NT2/D1 (cell line): ENCODE measurements at regions not wholly inside any gene's neighbourhood (a gene's known extent, or its start where the extent isn't known, plus 50 kb on each side); places are given as distances from the start of the nearest gene placed in this dataset.

Source experiments
- DNase-seq: peaks from one replicate; pipeline ENCODE4 v3.0.0-alpha.2; 2011; ENCODE audit warnings: low read depth, low spot score
- H3K27me3 ChIP-seq: 2 replicates; pipeline ENCODE4 v1.6.0; 2011; ENCODE audit warnings: mild to moderate bottlenecking; ENCODE audit not compliant: insufficient read length, insufficient read depth
- H3K36me3 ChIP-seq: 2 replicates; pipeline ENCODE4 v1.6.1; 2011; ENCODE audit warnings: mild to moderate bottlenecking, low read length, mixed read lengths; ENCODE audit not compliant: insufficient read depth, insufficient read length
- H3K4me1 ChIP-seq: 2 replicates; pipeline ENCODE4 v1.5.1; 2011; ENCODE audit not compliant: insufficient read depth, insufficient read length
- H3K4me3 ChIP-seq: 2 replicates; pipeline ENCODE4 v1.5.1; 2011; ENCODE audit warnings: low read depth; ENCODE audit not compliant: insufficient read length
- H3K9ac ChIP-seq: 2 replicates; pipeline ENCODE4 v1.6.0; 2011; ENCODE audit warnings: low read depth; ENCODE audit not compliant: insufficient read length
- H3K9me3 ChIP-seq: 2 replicates; pipeline ENCODE4 v1.5.1; 2011; ENCODE audit warnings: mild to moderate bottlenecking, low read length; ENCODE audit not compliant: insufficient read depth
- SUZ12 ChIP-seq: IDR thresholded peaks from 2 replicates; pipeline ENCODE4 v1.6.1; 2011; ENCODE audit not compliant: insufficient read length, insufficient read depth; ENCODE audit errors: extremely low read depth
- YY1 ChIP-seq: IDR thresholded peaks from 2 replicates; pipeline ENCODE4 v1.6.1; 2011; ENCODE audit not compliant: insufficient read length, insufficient read depth
- ZNF274 ChIP-seq: IDR thresholded peaks from 2 replicates; pipeline ENCODE4 v1.6.1; 2011; ENCODE audit warnings: mild to moderate bottlenecking, low read depth, low read length

DNA sequence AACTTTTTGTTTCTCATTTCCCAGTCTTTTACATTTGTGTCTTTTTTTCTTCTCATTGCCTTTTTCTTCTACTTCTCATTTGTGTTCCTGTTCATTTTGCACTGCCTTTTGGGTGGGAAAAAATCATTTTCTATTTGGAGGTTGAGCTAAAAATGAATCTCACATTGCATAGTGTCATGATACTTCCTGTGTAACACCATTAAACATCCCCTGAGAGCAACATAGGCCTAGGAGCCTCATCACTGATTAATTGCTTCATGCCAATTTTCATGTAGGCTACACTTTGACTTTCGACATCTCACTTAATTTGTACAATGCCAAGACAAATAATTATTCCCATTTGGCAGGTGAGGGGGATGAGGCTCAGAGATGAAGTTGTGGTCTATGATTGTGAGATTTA is 279.2 kb downstream of the EDEM1 start:
- DNase-seq: no peak
- H3K9me3 ChIP-seq: no peaks in the 10 kb centered on the region
- no peak overlapping the region for H3K4me3 ChIP-seq
- no peaks in the 10 kb centered on the region for H3K4me1 ChIP-seq
- TF ChIP-seq ZNF274 (no peak), SUZ12 (no peak), YY1 (no peak)
- no peak overlapping the region for H3K9ac ChIP-seq
- no peaks in the 10 kb centered on the region for H3K36me3 ChIP-seq
- H3K27me3 ChIP-seq: no peaks in the 10 kb centered on the region

DNA sequence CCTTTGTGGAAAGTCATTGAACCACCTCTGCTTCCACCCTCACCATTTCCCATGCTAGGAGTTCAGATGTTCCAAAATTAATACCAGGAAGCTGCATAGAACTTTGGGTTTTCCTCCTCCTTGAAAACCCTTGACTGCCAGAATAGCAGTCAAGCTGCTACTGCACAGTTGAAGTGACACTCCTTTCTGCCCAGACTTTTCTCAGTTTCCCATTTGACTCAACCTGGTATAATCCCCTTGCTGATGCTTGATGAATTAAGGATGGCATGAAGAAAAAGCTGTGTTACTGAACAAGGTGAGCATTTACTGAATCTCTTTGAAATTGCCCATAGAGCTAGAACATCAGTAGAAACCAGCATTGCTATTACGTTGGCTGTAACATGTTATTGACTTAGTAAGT is 286.0 kb downstream of the EDEM1 start:
- H3K9ac ChIP-seq: no peak overlapping the region
- no peak overlapping the region for H3K4me3 ChIP-seq
- H3K9me3 ChIP-seq: no peaks in the 10 kb centered on the region
- TF ChIP-seq ZNF274: no peak
- no peak for TF ChIP-seq SUZ12
- no peaks in the 10 kb centered on the region for H3K36me3 ChIP-seq
- DNase-seq: no peak
- H3K4me1 ChIP-seq: no peaks in the 10 kb centered on the region
- no peaks in the 10 kb centered on the region for H3K27me3 ChIP-seq

DNA sequence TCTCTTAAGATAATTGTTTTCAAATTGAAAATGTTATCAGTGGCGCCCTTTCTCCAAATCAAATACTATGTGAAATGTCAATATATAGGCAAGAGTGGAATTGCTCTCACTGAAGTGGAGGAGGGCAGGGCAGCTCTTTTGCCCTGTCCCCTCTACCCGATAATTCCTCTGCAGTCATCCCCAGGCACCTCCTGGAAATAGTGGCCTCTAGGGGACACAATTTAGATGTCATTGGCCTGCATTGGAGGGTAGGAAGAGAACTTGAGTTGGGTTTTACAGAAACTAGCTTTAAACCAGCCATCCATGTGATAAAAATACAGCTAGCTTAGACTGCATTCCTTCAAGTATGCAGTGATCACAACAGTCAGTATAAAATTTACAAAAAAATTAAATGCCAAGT is 288.9 kb downstream of the EDEM1 start:
- TF ChIP-seq SUZ12 (no peak), YY1 (no peak), ZNF274 (no peak)
- Histone ChIP-seq H3K27me3 (no peaks in the 10 kb centered on the region), H3K9ac (no peak overlapping the region), H3K4me1 (no peaks in the 10 kb centered on the region), H3K4me3 (no peak overlapping the region), H3K9me3 (no peaks in the 10 kb centered on the region), H3K36me3 (no peaks in the 10 kb centered on the region)
- no peak for DNase-seq

- H3K4me1 ChIP-seq: no peaks in the 10 kb centered on the region
- no peaks in the 10 kb centered on the region for H3K27me3 ChIP-seq
- no peaks in the 10 kb centered on the region for H3K36me3 ChIP-seq
- no peak overlapping the region for H3K9ac ChIP-seq
- H3K9me3 ChIP-seq: no peaks in the 10 kb centered on the region
- DNase-seq: no peak
- TF ChIP-seq YY1 (no peak), SUZ12 (no peak), ZNF274 (no peak)
- no peak overlapping the region for H3K4me3 ChIP-seq
These were observed 291.8 kb downstream of the EDEM1 start for GRCh38 chr3:5479229-5479799.

DNA sequence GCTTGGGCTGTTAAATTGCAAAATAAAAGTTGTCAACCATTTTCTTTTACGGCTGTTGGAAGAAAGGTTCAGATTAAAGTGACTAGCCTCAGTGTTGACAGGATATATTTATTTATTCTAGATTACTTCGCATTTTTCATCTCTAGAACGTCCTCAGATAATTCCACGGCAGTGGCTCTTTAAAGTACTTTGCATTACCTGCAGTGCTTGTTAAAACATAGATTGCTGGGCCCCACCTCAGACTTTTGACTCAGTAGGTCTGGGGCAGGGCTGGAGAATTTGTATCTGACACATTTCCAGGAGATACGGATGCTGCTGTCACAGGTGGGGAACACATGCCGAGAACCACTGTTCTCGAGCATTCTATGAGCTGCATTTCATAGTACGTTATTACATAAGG is 292.7 kb downstream of the EDEM1 start:
- DNase-seq: no peak
- TF ChIP-seq SUZ12: no peak
- no peak for TF ChIP-seq YY1
- no peak for TF ChIP-seq ZNF274
- Histone ChIP-seq H3K4me3 (no peak overlapping the region), H3K27me3 (no peaks in the 10 kb centered on the region), H3K4me1 (no peaks in the 10 kb centered on the region), H3K36me3 (no peaks in the 10 kb centered on the region), H3K9me3 (no peaks in the 10 kb centered on the region), H3K9ac (no peak overlapping the region)

- no peak overlapping the region for H3K4me3 ChIP-seq
- no peak for TF ChIP-seq ZNF274
- TF ChIP-seq YY1: no peak
- no peak for TF ChIP-seq SUZ12
- DNase-seq: no peak
- H3K27me3 ChIP-seq: no peaks in the 10 kb centered on the region
- no peak overlapping the region for H3K9ac ChIP-seq
- H3K4me1 ChIP-seq: no peaks in the 10 kb centered on the region
- no peaks in the 10 kb centered on the region for H3K36me3 ChIP-seq
- no peaks in the 10 kb centered on the region for H3K9me3 ChIP-seq
These were observed 297.9 kb downstream of the EDEM1 start for GRCh38 chr3:5485427-5485826.

- no peak for TF ChIP-seq ZNF274
- no peak for TF ChIP-seq SUZ12
- TF ChIP-seq YY1: no peak
- no peaks in the 10 kb centered on the region for H3K36me3 ChIP-seq
These were observed 301.3 kb downstream of the EDEM1 start for GRCh38 chr3:5488771-5489170.

More at GRCh38 chr3:5488771-5489170, 301.3 kb downstream of the EDEM1 start:
- no peak for DNase-seq
- no peak overlapping the region for H3K9ac ChIP-seq
- no peaks in the 10 kb centered on the region for H3K4me1 ChIP-seq
- no peaks in the 10 kb centered on the region for H3K9me3 ChIP-seq
- H3K4me3 ChIP-seq: no peak overlapping the region
- H3K27me3 ChIP-seq: no peaks in the 10 kb centered on the region
